SK-N-SH (cell line): ENCODE measurements at regions not wholly inside any gene's neighbourhood (a gene's known extent, or its start where the extent isn't known, plus 50 kb on each side); places are given as distances from the start of the nearest gene placed in this dataset.

Experiments used
- CTCF ChIA-PET: fragments of 300-600, 350-600 bp; formaldehyde crosslinking; extraction: SDS; loops from one replicate; lab custom pipeline; 2021; lab: Yijun Ruan, JAX
- POLR2A ChIA-PET: fragments of 350-600 bp; sonication (Branson Sonifier 250); formaldehyde crosslinking; extraction: SDS; loops from one replicate; lab custom pipeline; 2020; ENCODE audit warnings: antibody characterized with exemption, inconsistent platforms; lab: Yijun Ruan, JAX
- DNase-seq: peaks from one replicate; pipeline ENCODE4 v3.0.0; 2012
- H2AFZ ChIP-seq: fragments of 200-600 bp; sonication (generic); 2 replicates; pipeline ENCODE4 v1.8.1; 2016; ENCODE audit warnings: antibody characterized with exemption, mild to moderate bottlenecking, low read depth
- H3F3A ChIP-seq: fragments of 200-600 bp; sonication (generic); replicated peaks from 2 replicates; pipeline ENCODE3; 2016; ENCODE audit warnings: antibody characterized with exemption, mild to moderate bottlenecking; ENCODE audit not compliant: insufficient read depth
- H3K27ac ChIP-seq, 2 experiments: fragments of 200-500 bp in 1 of 2; fragments of 200-600 bp in 1 of 2; sonication (Bioruptor generic) in 1 of 2; sonication (generic), shearing (Covaris generic) in 1 of 2; 2 replicates each; pipeline versions ENCODE4 v1.5.1 to v1.6.1; 2014 to 2016; ENCODE audit warnings: low read depth in 2 of 2, inconsistent platforms in 1 of 2, low read length in 1 of 2, mild to moderate bottlenecking in 1 of 2, mixed read lengths in 1 of 2
- H3K27me3 ChIP-seq: fragments of 200-600 bp; sonication (generic), shearing (Covaris generic); 2 replicates; pipeline ENCODE4 v1.6.1; 2016; ENCODE audit warnings: mixed run types; ENCODE audit not compliant: insufficient read depth
- H3K36me3 ChIP-seq, 2 experiments: fragments of 200-500 bp in 1 of 2; fragments of 200-600 bp in 1 of 2; sonication (Bioruptor generic) in 1 of 2; sonication (generic) in 1 of 2; replicated peaks in 1 of 2; 2 replicates each; pipeline versions ENCODE3 to v1.5.1; 2014 to 2016; ENCODE audit warnings: low read length in 1 of 2, mild to moderate bottlenecking in 1 of 2; ENCODE audit not compliant: insufficient read depth in 2 of 2, control insufficient read depth in 1 of 2
- H3K4me1 ChIP-seq, 2 experiments: fragments of 200-500 bp in 1 of 2; fragments of 200-600 bp in 1 of 2; sonication (Bioruptor generic) in 1 of 2; sonication (generic), shearing (Covaris generic) in 1 of 2; 2 replicates each; pipeline versions ENCODE4 v1.5.1 to v1.6.1; 2014 to 2016; ENCODE audit warnings: low read depth in 1 of 2, low read length in 1 of 2, mixed run types in 1 of 2; ENCODE audit not compliant: insufficient read depth in 2 of 2, control insufficient read depth in 1 of 2
- H3K4me2 ChIP-seq: fragments of 200-600 bp; sonication (generic), shearing (Covaris generic); 2 replicates; pipeline ENCODE4 v1.6.1; 2017; ENCODE audit warnings: mixed run types
- H3K4me3 ChIP-seq, 2 experiments: fragments of 200-500 bp in 1 of 2; fragments of 200-600 bp in 1 of 2; sonication (Bioruptor generic) in 1 of 2; sonication (generic), shearing (Covaris generic) in 1 of 2; 2 replicates each; pipeline versions ENCODE4 v1.5.1 to v1.8.1; 2014 to 2016; ENCODE audit warnings: low read depth in 2 of 2, inconsistent platforms in 1 of 2, low read length in 1 of 2, mild to moderate bottlenecking in 1 of 2, mixed read lengths in 1 of 2, moderate library complexity in 1 of 2
- H3K79me2 ChIP-seq: fragments of 200-600 bp; sonication (generic); 2 replicates; pipeline ENCODE4 v1.8.1; 2017; ENCODE audit warnings: mild to moderate bottlenecking; ENCODE audit not compliant: insufficient read depth
- H3K9ac ChIP-seq: fragments of 200-600 bp; sonication (generic); 2 replicates; pipeline ENCODE4 v1.6.1; 2017; ENCODE audit warnings: mixed run types
- H3K9me2 ChIP-seq: fragments of 200-600 bp; sonication (generic); 2 replicates; pipeline ENCODE4 v1.6.1; 2017; ENCODE audit warnings: mixed run types
- H3K9me3 ChIP-seq: fragments of 200-600 bp; sonication (generic); 2 replicates; pipeline ENCODE4 v1.6.1; 2017; ENCODE audit warnings: mixed run types, mild to moderate bottlenecking, moderate library complexity
- H4K20me1 ChIP-seq: fragments of 200-600 bp; sonication (generic); 2 replicates; pipeline ENCODE4 v1.6.1; 2017; ENCODE audit warnings: mild to moderate bottlenecking, mixed run types; ENCODE audit not compliant: insufficient read depth
- CHD2 ChIP-seq: fragments of 150-350 bp; IDR thresholded peaks from 2 replicates; pipeline ENCODE4 v1.6.1; 2018; ENCODE audit warnings: low read length; ENCODE audit not compliant: partially characterized antibody
- ELF1 ChIP-seq: IDR thresholded peaks from 2 replicates; pipeline ENCODE4 v1.4.0; 2012
- EP300 ChIP-seq, 2 experiments: IDR thresholded peaks; 2 replicates each; pipeline versions ENCODE4 v1.4.0 to v1.6.1; 2012; ENCODE audit warnings: borderline replicate concordance in 1 of 2, low read depth in 1 of 2, low read length in 1 of 2
- FOSL2 ChIP-seq: IDR thresholded peaks from 2 replicates; pipeline ENCODE4 v1.4.0; 2012; ENCODE audit warnings: low read depth, mild to moderate bottlenecking, moderate library complexity, borderline replicate concordance
- FOXJ3 ChIP-seq: sonication (generic); formaldehyde crosslinking; IDR thresholded peaks from 2 replicates; pipeline ENCODE4 v1.5.1; 2020; ENCODE audit warnings: mild to moderate bottlenecking, missing genetic modification reagents
- FOXM1 ChIP-seq: IDR thresholded peaks from 2 replicates; pipeline ENCODE4 v1.4.0; 2012; ENCODE audit warnings: low read depth, mild to moderate bottlenecking
- IRF3 ChIP-seq: fragments of 150-350 bp; IDR thresholded peaks from 2 replicates; pipeline ENCODE4 v1.6.1; 2016; ENCODE audit warnings: mild to moderate bottlenecking, low read depth, low read length
- JUND ChIP-seq: IDR thresholded peaks from 2 replicates; pipeline ENCODE4 v1.4.0; 2012
- MEF2A ChIP-seq: IDR thresholded peaks from 2 replicates; pipeline ENCODE4 v1.4.0; 2012; ENCODE audit warnings: low read depth, borderline replicate concordance
- NFIC ChIP-seq: IDR thresholded peaks from 2 replicates; pipeline ENCODE4 v1.4.0; 2012; ENCODE audit warnings: borderline replicate concordance
- PBX3 ChIP-seq: IDR thresholded peaks from 2 replicates; pipeline ENCODE4; 2012
- RAD21 ChIP-seq: IDR thresholded peaks from 2 replicates; pipeline ENCODE4 v1.6.1; 2012; ENCODE audit warnings: mild to moderate bottlenecking, low read length
- RXRA ChIP-seq: IDR thresholded peaks from 2 replicates; pipeline ENCODE4 v1.4.0; 2012; ENCODE audit warnings: low read depth, mild to moderate bottlenecking, borderline replicate concordance
- SIN3A ChIP-seq: IDR thresholded peaks from 2 replicates; pipeline ENCODE4 v1.6.1; 2012; ENCODE audit warnings: low read depth, mild to moderate bottlenecking, low read length, moderate library complexity, borderline replicate concordance
- SMC3 ChIP-seq: IDR thresholded peaks from 2 replicates; pipeline ENCODE4 v1.6.1; 2012; ENCODE audit warnings: low read depth, low read length, improper control_type of control experiment
- TCF12 ChIP-seq: IDR thresholded peaks from 2 replicates; pipeline ENCODE4 v1.4.0; 2012
- TEAD4 ChIP-seq: IDR thresholded peaks from 2 replicates; pipeline ENCODE4 v1.4.0; 2012; ENCODE audit warnings: mild to moderate bottlenecking, borderline replicate concordance; ENCODE audit not compliant: insufficient read depth
- USF1 ChIP-seq: IDR thresholded peaks from 2 replicates; pipeline ENCODE4 v1.4.0; 2012; ENCODE audit warnings: low read depth, borderline replicate concordance
- YY1 ChIP-seq: IDR thresholded peaks from 2 replicates; pipeline ENCODE4 v1.4.0; 2012; ENCODE audit warnings: low read depth, mild to moderate bottlenecking
- WGBS: methylation state at CpG from one replicate; pipeline ENCODE4 v1.1.6; 2017; ENCODE audit warnings: low lambda C conversion rate; 5-methylcytosine and 5-hydroxymethylcytosine counted together
- TF ChIP-seq, protein P1 (sequence below): fragments of 150-350 bp; IDR thresholded peaks from 2 replicates; pipeline ENCODE4 v1.6.1; 2017; ENCODE audit warnings: antibody characterized with exemption, low read length, low read depth, borderline replicate concordance
- TF ChIP-seq, protein P2 (sequence below): IDR thresholded peaks from 2 replicates; pipeline ENCODE4 v1.4.0; 2012; ENCODE audit warnings: low read depth
- TF ChIP-seq, protein P3 (sequence below): IDR thresholded peaks from 2 replicates; pipeline ENCODE4 v1.6.1; 2012; ENCODE audit warnings: mild to moderate bottlenecking, low read depth, low read length, moderate library complexity

GRCh38 chr7:41886901-41887311 lies 184.0 kb upstream of the INHBA start (continued):
- TF ChIP-seq, protein P1, sequence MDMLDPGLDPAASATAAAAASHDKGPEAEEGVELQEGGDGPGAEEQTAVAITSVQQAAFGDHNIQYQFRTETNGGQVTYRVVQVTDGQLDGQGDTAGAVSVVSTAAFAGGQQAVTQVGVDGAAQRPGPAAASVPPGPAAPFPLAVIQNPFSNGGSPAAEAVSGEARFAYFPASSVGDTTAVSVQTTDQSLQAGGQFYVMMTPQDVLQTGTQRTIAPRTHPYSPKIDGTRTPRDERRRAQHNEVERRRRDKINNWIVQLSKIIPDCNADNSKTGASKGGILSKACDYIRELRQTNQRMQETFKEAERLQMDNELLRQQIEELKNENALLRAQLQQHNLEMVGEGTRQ: no peak
- TF ChIP-seq IRF3 (no peak), FOXM1 (peak; percentile 92), NFIC (peak; percentile 100), JUND (peak; percentile 83), CHD2 (no peak), TCF12 (peak; percentile 94), ELF1 (peak; percentile 65; the same call in 1 of the 2 replicates), PBX3 (peak; percentile 84), MEF2A (peak; percentile 77; the same call in 1 of the 2 replicates), YY1 (peak; percentile 83; the same call in 1 of the 2 replicates)

- no peak for DNase-seq
- WGBS: 2% methylated on average over 6 of the region's 6 CpGs
- CTCF ChIA-PET: interaction anchor here (0.6 to 1.3 kb wide), 2 partner anchors 54 to 56 kb away, joined by 3 to 6 read pairs; no protein-coding TSS in a partner anchor
- TF ChIP-seq EP300 (IDR thresholded peaks at IDR 0.05; ENCODE audit: borderline replicate concordance in 1 of 2, low read depth in 1 of 2, low read length in 1 of 2): peak in 1 of 2 experiments; percentile 74; a peak in 1 of 4 replicates
- TF ChIP-seq PBX3: peak; percentile 83
- TF ChIP-seq TEAD4: peak; percentile 84
- TF ChIP-seq SMC3: peak; percentile 9; the same call in 1 of the 2 replicates
- no peak for TF ChIP-seq USF1
- TF ChIP-seq RAD21: no peak
- peak; percentile 90 for TF ChIP-seq JUND
- TF ChIP-seq, protein P2, sequence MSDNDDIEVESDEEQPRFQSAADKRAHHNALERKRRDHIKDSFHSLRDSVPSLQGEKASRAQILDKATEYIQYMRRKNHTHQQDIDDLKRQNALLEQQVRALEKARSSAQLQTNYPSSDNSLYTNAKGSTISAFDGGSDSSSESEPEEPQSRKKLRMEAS: peak; percentile 87
- TF ChIP-seq TCF12: peak; percentile 62; the same call in 1 of the 2 replicates
- TF ChIP-seq NFIC: peak; percentile 90
- no peak for TF ChIP-seq FOXJ3 (CRISPR knock-in tag)
- TF ChIP-seq, protein P3, sequence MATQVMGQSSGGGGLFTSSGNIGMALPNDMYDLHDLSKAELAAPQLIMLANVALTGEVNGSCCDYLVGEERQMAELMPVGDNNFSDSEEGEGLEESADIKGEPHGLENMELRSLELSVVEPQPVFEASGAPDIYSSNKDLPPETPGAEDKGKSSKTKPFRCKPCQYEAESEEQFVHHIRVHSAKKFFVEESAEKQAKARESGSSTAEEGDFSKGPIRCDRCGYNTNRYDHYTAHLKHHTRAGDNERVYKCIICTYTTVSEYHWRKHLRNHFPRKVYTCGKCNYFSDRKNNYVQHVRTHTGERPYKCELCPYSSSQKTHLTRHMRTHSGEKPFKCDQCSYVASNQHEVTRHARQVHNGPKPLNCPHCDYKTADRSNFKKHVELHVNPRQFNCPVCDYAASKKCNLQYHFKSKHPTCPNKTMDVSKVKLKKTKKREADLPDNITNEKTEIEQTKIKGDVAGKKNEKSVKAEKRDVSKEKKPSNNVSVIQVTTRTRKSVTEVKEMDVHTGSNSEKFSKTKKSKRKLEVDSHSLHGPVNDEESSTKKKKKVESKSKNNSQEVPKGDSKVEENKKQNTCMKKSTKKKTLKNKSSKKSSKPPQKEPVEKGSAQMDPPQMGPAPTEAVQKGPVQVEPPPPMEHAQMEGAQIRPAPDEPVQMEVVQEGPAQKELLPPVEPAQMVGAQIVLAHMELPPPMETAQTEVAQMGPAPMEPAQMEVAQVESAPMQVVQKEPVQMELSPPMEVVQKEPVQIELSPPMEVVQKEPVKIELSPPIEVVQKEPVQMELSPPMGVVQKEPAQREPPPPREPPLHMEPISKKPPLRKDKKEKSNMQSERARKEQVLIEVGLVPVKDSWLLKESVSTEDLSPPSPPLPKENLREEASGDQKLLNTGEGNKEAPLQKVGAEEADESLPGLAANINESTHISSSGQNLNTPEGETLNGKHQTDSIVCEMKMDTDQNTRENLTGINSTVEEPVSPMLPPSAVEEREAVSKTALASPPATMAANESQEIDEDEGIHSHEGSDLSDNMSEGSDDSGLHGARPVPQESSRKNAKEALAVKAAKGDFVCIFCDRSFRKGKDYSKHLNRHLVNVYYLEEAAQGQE: peak; percentile 64; the same call in 1 of the 2 replicates
- peak; percentile 49; the same call in 1 of the 2 replicates for TF ChIP-seq SIN3A
- peak; percentile 36; the same call in 1 of the 2 replicates for TF ChIP-seq RXRA
- TF ChIP-seq FOSL2: peak; percentile 95
- TF ChIP-seq, all 33 proteins: peak for 12
- Histone ChIP-seq H4K20me1 (no peaks in the 10 kb centered on the region), H3K4me2 (peak overlapping the region; percentile 48), H3K79me2 (no peaks in the 10 kb centered on the region), H3K27me3 (no peaks in the 10 kb centered on the region), H3K9ac (peak overlapping the region; percentile 64), H3K36me3 (no peaks in the 10 kb centered on the region), H3K27ac (peak overlapping the region; percentile 71 to 96), H3K4me3 (peak overlapping the region in 1 of 2 experiments; percentile 15; a peak in 2 of 4 replicates), H3K9me3 (no peaks in the 10 kb centered on the region), H3F3A (peaks cover 50% of the 10 kb centered on the region), H2AFZ (peak overlapping the region; percentile 32; the same call in 1 of the 2 replicates), H3K9me2 (no peaks in the 10 kb centered on the region), H3K4me1 (peaks cover 19 to 69% of the 10 kb centered on the region in 2 experiments)
- POLR2A ChIA-PET: no interaction called here
Measured at GRCh38 chr7:41886262-41886900, 183.5 kb upstream of the INHBA start.
